GM18867 (cell line): ENCODE measurements at regions not wholly inside any gene's neighbourhood (a gene's known extent, or its start where the extent isn't known, plus 50 kb on each side); places are given as distances from the start of the nearest gene placed in this dataset.
"Not testable (repeated sequence)": the region's sequence is repeated elsewhere in the genome, so short reads cannot be mapped to it uniquely, and the experiment has no call there.

Experiments used
- ATAC-seq: cut with Tn5 transposase; IDR thresholded peaks from one replicate; pipeline ENCODE4 v1.9.1; 2021; ENCODE audit warnings: mild to moderate bottlenecking, moderate library complexity; ENCODE audit not compliant: unreplicated experiment

DNA sequence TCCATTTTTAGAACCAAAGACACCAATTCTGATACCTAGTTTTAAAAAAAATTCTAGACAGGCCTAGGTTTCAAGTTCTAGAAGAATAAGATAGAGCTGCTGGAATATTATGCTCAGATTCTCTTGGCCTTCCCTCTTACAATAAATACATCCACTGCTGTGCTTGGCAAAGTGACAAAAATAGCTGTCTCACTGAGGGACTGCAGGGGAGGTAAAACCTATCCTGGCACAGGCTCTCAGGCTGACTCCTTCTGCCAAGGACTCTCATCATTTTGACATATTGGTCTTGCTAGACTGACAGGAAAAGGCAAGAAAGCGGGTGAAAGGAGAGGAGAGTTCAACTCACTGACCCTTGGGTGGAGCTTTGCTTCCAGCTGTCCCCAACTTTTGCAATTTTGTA, 197.0 kb upstream of the LHX8 start:
- no peak for ATAC-seq

DNA sequence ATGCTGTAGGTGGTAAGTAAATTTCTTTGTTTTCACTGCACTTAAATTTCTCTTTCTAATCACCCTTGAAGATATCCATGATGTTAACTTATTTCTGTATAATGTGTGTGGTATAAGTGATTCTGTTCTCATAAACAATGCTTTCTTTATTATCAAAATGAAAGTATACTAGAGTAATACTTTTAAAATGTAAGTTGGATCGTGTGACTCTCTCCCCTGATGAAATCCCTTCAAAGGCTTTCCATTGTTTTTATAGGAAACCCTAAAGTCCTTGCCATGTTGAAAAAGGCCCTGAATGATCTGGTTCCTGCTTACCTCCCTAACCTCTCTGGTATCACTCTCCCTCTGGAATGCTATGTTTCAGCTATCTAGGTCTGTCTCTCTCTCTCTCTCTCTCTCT, 191.1 kb upstream of the LHX8 start:
- no peak for ATAC-seq

DNA sequence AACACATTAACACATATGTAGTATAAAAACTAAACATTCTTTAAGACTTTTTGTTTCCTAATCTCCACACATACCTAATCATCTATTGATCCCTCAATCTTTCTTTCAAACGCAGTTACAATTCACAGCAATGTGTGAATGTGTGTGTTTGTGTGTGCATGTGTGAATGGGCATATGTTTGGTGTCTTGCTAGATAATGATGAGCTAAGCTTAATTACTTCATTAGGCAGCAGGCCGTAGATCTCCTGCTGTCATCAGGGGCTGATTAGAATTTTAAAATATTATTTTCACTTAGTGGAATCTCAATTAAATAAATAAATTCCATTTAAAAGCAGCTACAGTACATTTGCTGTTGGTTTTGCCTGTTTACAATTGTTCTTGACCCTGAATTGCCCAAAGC, 187.8 kb upstream of the LHX8 start:
- ATAC-seq, result no peak

DNA sequence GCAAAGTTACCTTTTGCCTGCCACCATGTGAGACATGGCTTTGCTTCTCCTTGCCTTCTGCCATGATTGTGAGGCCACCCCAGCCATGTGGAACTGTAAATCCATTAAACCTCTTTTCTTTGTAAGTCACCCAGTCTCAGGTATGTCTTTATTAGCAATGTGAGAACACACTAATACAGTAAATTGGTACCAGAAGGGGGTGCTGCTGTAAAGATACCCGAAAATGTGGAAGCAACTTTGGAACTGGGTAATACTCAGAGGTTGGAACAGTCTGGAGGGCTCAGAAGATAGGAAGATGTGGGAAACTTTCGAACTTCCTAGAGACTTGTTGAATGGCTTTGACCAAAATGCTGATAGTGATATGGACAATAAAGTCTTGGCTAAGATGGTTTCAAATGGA, 184.8 kb upstream of the LHX8 start:
- ATAC-seq, result not testable (repeated sequence)

DNA sequence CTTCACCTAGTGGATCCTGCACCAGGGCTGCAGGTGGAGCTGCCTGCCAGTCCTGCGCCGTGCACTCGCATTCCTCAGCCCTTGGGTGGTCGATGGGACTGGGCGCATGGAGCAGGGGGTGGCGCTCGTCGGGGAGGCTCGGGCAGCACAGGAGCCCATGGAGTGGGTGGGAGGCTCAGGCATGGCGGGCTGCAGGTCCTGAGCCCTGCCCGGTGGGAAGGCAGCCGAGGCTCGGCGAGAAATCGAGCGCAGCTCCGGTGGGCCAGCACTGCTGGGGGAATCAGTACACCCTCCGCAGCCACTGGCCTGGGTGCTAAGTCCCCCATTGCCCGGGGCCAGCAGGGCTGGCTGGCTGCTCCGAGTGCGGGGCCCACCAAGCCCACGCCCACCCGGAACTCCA, 182.2 kb upstream of the LHX8 start:
- ATAC-seq, result not testable (repeated sequence)

DNA sequence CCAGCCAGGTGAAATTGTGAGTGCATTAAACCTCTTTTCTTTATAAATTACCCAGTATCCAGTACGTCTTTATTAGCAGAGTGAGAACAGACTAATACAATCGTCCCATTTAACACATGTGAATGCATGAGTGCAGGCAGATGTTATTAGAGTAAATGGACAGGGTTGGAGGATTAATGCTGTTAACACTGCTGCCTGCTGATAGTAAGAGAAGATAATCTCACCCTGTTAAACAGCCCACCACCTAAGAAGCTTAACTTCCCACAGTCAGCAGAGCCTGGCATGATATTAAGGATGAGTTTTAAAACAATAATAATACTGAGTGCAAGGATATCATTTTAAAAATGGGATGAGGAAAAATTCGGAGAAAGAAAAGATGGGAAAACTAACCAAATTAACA, 181.4 kb upstream of the LHX8 start:
- ATAC-seq, result no peak

DNA sequence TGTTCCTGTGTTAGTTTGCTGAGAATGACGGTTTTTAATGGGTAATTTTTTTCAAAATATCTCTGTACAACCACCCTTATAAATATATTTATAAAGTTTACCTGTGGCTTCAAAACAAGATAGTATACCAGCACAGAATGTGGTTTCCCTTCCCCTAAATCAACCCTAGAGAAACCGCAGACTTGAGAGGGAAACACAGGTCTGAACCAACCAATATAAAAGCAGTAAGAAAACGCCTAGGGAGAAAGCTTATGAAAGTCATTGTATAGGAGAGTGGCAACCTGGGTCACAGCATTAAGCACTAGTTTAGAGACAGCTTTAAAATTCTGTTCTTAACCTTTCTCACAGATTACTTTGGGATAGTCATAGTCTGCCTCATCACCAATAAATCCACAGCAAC, 180.6 kb upstream of the LHX8 start:
- peak; percentile 42 for ATAC-seq

DNA sequence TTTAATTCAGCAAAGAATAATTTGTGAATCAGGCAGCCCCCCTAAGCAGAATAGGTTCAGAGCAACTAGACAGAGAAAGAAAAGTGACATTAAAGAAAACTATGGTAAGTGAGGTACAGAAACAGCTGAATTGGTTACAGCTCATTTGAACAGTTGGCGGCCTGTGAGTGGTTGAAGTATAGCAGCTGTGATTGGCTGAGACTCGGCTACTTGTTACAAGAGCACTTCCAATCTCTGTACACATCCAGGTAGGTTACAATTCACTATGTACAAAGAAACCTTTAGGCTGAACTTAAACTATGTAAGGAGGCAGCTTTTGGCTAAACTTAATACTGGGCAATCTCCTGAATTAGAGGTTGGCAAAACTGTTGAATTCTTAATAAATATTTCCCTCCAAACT, 171.1 kb upstream of the LHX8 start:
- no peak for ATAC-seq

DNA sequence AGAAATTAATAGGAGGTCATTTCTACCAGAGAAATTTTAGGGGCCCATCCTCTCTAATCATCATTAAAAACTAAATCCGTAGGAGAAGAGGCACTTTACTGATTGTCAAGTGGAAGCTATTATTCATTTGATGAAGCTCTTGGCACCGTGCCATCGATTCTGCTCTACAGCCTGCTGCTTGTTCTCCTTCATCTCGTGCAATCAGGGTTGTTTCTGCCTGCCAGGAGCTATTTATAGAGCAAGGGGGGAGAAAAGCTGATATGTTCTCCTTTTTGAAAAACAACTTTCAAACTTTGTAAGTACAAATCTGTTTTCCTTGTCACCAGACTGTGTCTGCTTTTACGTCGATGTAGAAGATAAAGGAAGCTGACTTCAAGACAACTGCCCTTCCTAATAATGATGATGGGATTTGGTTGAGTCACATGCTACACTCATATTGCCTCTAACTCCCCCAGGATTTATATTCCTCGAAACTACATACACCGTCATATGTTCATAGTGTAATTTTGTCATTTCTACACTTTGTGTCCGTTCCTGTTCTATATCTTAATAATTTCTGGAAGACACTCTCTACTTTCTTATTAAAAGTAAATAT, 169.6 kb upstream of the LHX8 start:
- ATAC-seq, result no peak

DNA sequence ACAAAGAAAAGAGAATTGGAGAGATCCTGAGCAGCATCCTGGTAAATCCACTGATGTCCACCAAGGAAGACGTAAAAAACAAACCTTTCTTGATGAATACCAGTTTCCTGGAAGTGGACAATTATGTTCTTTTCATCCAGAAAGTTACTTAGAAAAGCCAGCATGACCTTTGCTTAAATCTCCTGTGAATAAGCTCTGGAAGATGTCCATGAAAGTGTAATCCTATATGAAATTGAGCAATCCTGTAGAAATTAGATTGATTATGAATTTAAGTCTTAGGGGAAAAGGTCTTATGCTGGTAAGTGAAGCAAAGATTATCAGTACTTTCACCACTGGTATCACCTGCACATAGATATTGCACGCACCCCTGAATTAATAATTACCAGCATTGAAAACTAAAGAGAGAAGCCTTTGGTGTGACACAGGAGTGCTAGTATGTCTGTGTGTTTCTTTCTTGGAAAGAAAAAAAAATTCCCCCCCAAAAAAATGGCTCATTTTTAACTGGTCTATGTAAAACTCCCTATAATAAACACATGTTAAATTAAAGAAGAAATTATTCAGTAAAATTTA, 164.5 kb upstream of the LHX8 start:
- ATAC-seq, result no peak

DNA sequence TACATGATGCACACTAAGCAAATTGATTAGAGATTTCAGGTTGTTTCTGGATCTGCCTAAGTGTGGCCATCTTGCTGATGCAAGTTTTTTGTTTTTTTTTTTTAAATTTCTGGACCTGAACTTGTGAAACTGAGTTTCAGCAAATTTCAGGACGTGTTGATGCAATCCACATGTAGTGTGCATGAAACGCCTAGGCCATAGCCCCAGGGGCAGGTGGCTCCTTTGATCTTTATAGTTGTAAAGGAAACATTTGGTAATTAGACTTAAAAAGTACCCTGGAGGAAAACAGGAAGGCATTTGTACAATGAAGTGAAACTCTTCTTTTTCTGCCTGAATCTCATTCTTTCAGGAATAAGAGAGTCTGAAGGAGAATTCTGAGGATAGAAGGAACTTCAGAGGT, 162.2 kb upstream of the LHX8 start:
- ATAC-seq, result no peak

DNA sequence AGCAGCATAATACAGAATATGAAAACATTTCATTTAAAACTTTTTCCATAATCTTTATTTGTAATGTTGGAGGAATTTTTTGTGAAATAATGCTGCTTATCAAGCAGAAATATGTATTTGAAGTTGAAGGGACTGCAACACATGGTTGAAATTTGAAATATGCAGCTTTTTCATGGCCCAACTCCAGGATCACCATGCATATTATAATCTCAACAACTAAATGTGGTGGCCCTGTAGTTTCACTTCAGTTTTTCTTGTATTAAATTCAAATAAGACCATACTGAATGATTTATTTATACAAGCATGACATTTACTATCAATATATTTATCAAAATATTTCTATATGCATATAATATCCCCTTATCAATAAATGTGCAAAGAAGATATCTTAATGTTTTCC, 157.7 kb upstream of the LHX8 start:
- no peak for ATAC-seq

DNA sequence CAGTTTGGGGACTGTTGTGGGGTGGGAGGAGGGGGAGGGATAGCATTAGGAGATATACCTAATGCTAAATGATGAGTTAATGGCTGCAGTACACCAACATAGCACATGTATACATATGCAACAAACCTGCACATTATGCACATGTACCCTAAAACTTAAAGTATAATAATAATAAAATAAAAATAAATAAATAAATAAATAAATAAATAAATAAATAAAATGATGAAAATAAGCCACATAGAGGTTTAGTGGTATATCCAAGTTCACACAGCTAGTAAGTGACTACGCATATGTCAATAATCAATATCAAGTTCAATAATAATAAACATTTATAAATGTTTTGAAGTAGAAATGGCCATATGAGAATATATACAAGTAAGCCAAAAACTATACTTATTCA, 141.7 kb upstream of the LHX8 start:
- not testable (repeated sequence) for ATAC-seq

DNA sequence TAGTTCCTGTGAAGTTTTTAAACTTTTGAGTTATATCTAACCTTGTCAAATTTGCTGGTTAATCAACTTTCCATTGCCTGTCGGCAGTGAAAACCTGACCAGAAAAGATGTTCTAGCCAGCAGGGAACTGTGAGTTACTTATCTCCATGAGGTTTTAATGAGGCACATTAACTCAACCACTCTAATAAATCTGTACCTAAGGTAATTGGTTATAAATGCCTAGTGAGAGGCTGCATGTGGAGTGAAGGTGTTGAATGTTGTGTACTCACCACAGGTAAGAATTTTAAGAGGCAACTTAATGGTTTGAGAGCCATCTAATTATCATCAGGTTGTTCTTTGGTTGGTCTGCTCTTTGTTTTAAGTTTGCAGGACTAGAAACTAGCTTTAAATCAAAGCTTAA, 138.4 kb upstream of the LHX8 start:
- ATAC-seq, result no peak

DNA sequence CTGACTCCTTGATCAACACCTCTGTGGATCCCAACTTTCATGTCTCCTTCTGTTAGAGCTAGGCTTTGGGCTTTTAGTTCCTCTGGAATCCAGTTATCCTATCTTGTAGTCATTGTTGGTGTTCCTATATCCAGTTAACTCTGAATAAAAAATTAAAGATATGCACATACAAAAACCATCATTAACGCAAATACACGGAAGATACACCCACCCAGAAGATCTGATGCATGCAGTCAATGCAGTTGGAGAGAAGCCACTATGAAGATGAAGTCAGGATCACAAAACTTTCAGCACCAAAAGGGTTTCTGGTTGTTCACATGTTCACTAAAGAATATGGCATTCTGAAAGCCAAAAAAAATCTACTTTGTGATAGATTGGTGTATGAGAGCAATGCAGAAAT, 123.6 kb upstream of the LHX8 start:
- no peak for ATAC-seq

DNA sequence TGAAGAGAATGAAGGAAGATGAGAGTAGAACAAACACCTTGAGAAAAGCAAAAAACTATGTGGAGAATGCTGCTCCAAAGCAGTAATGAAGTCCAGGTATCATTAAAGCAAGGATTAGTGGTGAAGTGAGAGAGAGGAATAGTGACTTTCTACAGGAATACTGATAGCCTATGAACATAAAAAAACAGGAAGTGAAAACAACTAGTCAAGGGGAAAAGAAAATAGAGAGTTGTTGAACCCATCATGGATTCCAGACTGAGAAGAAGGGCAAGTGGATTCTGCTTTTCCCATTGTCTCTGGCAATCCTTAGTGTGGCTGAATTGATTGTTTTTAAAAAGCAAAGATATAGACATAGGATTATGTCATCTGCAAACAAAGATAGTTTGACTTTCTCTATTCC, 119.9 kb upstream of the LHX8 start:
- ATAC-seq, result no peak

DNA sequence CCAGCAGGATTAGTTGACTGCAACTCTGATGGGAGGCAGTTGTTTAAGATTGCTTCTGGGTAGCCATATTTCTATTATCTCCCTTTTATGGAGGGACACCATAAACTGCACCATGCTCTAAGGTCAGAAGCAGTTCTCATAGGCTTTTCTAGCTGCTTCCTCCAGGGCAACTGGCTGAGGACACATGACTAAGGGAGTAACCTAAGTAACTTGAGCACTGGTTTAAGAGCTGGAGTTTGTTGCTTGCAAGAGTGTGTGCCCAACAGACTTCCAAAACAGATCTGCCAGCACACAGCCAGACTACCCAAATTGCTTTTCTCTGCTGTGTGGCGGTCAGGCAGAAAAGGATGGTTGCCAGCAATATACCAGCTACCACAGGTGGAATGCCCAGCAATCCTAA, 111.2 kb upstream of the LHX8 start:
- no peak for ATAC-seq

DNA sequence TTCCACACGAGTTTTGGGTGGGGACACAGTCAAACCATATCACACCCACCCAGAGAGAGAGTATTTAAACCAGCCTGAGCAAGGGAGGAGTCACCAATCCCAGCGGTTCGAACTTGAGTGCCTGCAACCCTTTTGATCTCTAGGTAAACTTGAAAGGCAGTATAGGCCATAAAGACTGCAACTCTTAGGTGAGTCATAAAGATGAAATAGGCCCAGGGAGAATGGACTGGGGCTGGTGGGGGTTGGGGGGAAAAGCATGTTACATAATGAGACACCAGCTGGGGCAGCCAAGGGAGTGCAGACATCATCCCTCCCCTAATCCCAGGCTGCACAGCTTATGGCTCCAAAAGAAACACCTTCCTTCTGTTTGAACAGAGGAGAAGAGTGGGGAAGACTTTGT, 99.8 kb upstream of the LHX8 start:
- ATAC-seq, result no peak

DNA sequence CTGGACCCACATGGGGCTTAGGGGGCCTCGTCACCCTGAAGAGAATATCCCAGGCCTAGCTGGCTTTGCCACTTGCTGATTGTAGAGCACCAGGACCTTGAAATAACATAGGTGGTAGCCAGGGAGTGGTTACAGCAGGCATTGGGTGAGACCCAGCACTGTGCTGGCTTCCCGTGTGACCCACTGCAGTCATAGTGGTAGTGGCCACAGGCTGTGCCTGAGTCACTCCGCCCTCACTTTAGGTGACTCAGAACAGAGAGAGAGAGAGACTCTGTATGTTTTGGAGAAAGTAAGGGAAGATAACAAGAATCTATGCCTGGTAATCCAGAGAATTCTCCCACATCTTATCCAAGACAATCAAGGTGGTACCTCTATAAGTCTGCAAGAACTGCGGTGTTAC, 98.7 kb upstream of the LHX8 start:
- ATAC-seq, result no peak

DNA sequence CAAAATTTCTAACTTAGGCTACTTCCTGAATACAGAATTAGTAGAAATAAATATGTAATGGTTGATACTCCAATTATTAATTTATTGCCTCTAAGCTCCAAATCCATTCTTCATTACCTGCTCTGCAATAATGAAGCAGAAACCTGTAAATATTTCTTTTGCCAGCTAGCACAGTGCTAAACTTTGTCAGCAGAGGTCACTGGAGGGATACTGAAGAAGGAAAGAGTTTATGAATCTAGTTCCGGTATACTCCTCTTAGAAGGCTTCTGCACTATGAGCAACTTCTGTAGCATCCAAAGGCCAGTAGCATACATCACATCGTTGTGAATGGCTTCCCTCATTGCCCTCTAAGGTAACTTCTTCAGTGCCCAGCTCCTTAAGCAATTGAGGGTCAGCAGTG, 81.0 kb upstream of the LHX8 start:
- ATAC-seq, result peak; percentile 64

DNA sequence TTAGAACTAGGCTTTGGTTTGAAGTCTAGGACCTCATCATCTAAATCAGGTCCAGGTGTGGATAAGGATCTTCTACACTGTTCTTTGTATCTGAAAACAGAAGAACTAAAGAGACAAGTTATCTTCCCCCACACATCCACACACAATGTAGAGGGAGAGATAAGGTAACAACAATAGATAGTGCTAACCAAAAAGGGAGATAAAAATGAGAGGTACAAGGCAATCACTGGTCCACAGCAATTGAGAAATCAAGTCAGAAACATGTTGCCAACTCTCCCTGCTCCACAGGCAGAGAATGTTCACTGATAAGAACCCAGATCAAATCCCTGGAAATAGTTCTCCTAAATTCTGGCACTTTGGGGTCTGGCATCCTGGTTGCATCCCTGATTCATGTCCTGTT, 75.8 kb upstream of the LHX8 start:
- no peak for ATAC-seq

DNA sequence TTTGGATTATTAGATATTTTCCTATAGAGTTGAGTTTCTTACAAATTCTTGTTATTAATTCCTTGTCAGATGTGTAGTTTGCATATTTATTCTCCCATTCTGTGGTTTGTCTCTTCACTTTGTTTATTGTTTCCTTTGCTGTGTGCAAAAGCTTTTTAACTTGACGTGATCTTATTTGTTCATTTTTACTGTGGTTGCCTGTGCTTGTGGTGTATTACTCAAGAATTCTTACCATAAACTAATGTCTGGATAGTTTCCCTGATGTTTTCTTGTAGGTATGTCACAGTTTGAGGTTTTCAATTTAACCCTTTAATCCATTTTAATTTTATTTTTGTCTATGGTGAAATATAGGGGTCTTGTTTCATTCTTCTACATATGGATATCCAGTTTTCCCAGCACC, 72.1 kb upstream of the LHX8 start:
- no peak for ATAC-seq

DNA sequence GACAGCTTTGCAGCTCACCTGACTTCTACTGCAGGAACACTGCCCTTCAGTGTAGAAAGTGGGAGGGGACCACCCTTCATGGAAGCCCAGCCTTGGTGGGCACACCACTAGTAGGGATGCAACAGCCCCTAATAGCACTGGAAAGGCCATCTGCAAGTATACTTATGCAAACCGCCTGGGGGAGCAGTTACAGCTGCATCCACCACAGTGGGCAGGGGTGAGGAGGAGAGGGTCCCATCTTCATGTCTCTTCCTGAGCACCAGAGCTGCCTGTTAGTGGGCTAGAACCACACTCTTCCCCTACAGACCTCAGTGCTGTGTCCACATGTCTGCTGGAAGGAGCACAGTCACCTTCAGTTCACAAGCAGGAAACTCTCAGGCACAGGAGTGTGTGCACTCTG, 66.2 kb upstream of the LHX8 start:
- no peak for ATAC-seq
